ENCODE measurements at regions not wholly inside any gene's neighbourhood (a gene's known extent, or its start where the extent isn't known, plus 50 kb on each side); places are given as distances from the start of the nearest gene placed in this dataset.

GRCh38 chr11:130819625-130820024 lies 96.7 kb downstream of the SNX19 start:
- no peak for TF ChIP-seq CTCF (IDR thresholded peaks at IDR 0.05)
- no peak for TF ChIP-seq POLR2A (IDR thresholded peaks at IDR 0.05)
